ENCODE measurements at regions not wholly inside any gene's neighbourhood (a gene's known extent, or its start where the extent isn't known, plus 50 kb on each side); places are given as distances from the start of the nearest gene placed in this dataset.

DNA sequence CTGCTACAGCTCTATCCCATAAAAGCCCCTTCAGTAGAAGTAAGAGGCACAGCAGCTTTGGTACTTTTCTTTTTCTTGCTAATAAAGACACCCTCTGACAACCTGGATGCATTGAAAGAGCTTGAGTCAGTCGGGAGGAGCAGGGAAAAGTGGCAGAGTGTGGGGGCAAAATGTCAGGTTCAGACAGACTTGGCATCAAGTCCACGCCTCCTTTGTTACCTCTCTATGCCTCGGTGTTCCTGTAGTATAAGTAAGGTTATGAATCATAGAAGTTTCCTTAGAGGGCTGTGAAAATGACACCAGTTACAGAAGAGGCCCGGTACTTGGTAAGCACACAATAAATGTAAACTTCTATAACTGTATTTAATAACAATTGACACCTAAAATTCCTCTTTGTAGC lies 133.9 kb downstream of the ESM1 start:
- DNase-seq, result no peak

DNA sequence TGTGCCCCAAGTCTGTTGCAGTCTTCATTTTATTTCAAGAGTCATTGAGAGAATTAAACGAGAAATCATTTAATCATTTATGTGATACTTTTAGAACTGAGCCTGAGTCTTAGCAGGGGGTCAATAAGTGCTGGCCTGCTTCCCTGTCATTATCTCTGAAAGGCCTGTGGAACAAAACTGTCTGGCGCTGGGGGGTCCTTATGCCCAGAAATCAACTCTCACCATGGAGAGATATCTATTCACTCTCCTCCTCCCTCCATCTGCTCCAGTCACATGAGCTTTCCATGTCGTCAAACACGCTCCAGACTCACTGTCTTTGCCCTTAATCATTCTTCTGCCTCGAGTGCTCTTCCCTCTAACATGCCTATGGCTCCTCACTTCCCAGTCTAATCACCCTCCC lies 136.8 kb downstream of the ESM1 start:
- no peak for DNase-seq

DNA sequence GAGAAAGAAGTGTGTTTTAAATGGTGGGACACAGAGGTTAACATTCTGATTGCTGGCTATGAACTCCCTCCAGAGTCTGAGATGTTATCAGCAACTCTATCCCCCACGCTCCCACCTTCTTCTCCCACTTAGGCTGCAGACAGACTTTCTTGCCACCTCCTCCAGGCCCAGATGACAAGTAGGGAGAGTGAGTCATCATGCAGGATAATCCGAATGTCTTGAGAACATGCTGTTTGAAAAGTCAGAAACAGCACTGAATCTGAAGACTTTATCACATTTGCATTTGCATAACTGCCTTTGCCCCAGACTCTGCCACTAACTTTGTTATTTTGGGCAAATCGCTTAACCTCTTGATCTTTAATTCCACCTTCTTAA lies 139.8 kb downstream of the ESM1 start:
- DNase-seq, result peak; percentile 45

DNA sequence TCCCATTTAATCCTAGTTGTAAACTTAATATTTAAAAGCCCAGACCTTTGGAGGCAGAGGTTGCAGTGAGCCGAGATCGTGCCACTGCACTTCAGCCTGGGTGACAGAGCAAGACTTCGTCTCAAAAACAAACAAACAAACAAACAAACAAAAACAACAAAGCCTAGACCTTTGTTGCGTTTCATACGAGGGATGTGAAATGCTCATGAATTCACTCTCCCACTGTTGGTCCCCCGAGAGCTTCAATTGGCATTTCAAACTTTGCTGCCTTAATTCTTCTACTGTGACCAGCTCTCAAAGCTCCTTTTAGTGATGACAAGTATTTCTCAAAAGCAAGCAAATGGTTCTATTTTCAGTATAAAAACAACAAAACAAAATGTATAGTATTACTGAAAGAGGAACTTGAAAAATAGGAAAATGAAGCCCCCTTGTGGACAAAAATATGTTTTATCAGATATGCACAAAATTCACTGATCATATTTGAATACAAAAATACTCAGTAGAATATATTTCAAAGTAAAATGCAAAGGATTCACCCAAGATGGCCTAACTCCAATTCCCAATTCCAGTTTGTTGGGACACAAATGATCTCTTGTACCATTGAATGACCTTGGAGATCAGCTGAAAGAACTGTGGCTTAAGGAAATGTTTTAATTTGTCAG lies 140.4 kb downstream of the ESM1 start:
- DNase-seq, result no peak

DNA sequence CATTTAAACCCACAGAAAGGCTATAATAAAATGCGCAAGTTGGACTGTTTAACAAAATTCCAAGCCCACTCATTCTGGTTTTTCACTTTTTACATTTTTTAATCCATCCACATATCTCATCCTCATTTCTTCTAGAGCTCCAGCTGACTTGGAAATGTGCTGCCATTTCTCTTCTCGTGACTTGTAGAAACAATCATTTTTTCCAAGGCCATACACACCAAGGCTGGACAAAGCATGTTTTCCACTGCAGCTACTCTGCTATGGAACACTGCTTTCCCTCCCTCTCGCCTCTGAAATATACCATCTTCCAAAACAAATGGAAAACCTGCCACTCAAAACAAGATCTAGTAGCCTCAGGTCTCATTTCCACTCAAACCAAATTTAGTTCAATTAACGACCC lies 141.1 kb downstream of the ESM1 start:
- no peak for DNase-seq

DNA sequence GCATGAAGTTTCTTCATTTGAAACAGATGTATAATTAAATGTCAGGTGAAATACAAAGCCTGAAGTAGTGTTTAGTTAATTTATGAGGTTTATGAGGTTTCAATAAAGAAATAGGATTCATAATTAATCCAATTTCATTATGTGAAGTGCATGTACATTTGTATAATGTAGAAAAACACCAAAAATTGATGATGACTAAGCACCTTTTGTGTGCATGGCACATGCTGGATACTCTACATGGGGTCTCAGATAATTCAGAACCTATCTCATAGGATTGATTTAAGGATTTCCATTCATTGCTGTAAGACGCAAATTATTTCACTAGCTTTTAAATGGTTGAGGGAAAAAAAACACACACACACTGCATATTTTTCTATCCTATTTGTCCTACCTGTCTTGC lies 143.9 kb downstream of the ESM1 start:
- no peak for DNase-seq

DNA sequence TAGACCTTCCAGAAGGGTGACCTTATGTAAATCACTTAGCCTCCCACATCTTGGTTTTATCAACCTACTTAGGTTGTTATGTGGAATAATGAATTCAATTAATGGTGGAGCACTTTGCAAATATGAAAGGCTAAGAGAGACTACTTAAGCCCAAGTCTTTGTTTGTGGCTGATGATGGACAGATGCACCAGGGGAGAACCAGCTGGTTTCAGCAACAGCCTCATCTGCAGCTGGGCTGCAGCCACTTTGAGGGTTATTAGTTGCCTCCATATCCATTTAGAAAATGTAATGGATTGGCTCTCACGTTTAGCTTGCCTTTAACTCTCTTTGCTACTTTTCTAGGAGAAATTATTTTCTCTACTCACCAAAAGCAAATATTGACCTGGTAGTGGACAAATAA lies 146.6 kb downstream of the ESM1 start:
- no peak for DNase-seq

DNA sequence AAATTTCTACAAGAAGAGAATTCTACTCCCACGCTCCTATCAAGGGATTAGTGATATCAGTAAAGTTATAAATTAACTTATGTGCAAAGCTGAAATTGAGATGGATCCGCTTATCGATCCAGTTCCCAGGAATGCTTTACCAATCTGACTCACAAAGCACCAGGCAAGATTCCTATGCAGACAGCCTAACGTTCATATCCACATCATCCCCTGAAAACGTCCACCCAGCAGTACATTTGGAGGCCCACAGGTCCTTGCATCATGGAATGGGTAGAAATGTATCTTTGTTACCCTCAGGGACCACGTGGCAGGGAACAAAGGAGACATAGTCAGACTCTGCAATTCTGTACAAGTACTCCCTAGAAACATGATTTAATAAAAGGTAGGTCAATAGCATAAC lies 147.4 kb downstream of the ESM1 start:
- no peak for DNase-seq

DNA sequence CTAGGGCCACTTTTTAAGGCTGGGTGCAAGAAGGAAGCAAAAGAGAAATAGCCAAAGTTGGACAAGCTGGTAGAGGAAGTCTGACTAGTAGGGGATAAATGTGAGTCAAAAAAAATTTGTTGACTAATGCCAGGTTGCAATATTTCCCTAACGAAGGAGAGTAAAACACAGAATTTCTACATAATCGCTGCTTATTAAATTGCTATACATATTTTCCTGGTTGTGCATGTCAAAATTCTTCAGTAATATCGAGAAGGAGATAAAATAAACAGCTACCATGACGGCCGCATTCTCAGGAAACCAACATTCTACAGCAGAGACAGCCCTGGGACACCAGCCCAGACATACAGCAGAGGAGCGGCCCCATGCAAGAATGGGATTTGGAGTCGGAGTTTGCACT lies 148.3 kb downstream of the ESM1 start:
- no peak for DNase-seq

DNA sequence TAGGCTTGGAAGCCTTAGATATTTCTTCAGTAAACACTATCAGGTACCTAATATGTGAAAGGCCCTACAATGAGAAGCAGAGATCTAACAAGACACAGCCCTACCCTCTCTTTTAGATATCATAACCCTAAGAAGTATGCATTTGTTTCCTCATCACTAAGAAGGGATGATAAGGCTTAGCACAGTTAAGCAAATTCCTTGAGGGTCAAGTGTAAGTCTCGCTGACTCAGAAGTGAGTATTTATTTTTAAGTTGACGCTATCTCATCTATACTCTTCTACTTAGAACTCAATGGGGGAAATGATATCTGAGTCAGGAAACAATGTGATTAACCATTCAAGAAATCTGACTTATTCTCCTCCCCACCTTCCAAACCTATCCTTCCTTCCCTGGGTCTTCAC lies 149.7 kb downstream of the ESM1 start:
- peak; percentile 91 for DNase-seq

DNA sequence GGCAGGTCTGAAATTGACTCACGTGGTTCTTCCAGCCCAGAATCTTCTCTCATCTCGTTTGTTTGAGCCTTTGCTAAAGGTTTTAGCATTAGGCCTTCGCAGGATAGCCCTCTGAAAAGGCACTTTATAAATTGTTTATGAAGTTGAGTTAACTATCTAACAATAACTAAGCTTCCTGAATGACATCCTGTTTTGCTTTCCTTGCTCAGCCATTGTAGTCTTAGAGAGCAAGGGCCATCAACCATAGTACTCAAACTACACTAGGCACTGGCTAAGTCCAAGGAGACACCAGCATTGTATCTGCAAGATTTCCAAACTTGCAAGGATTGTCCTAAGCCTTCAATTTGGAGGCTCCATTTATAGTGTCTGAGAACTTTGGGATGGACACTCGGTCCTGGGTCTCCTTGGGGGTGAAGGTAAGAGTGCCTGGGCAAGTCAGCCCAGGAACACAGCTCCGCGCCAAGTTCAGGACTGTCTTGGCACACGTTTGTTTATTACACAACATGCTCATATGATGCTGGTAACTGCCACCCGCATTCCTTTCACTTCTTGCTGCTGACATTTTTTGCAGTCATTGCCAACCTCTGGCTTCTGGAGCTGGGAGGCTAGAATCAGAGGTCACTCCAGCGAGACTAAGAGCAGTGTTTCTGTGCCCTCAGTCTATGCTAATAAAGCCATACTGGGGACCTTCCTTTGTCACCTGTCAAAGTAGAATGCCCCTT lies 151.1 kb downstream of the ESM1 start:
- no peak for DNase-seq

DNA sequence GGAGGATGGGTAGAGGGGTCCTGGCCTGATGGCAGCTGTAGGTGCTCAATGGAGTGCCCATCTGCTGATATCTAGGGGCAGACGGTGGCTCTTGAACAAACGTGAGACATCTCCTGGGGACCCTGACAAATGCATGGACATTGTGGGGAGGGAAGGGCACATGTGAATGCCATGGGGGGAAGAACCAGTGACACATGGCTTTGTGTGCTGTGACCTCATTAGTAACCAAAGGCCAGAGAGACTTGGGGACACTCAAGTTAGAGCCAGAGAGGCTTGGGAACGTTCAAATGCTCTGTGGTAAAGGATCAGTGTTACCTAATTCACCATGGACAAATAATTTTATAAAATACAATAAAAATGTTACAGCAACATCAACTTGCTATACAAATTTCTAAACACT lies 151.8 kb downstream of the ESM1 start:
- no peak for DNase-seq

DNA sequence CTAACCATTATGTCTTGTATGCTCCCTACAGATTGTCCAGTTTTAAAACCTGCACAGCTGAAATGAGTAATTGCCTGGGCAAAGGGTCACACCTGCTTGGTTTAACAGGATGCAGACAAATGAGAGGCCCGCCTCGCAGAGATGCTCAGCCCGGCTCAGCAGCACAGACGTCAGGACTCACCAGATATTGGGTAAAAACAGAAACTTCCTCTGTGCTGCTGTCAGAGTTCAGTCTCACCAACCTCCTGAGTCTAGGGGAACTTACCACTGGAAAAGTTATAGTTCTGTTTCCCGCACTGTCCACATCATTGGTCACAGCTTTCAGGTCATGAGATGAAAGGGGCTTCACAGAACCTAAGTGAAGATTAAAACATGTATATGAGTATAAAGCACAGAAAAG lies 152.5 kb downstream of the ESM1 start:
- DNase-seq, result no peak

DNA sequence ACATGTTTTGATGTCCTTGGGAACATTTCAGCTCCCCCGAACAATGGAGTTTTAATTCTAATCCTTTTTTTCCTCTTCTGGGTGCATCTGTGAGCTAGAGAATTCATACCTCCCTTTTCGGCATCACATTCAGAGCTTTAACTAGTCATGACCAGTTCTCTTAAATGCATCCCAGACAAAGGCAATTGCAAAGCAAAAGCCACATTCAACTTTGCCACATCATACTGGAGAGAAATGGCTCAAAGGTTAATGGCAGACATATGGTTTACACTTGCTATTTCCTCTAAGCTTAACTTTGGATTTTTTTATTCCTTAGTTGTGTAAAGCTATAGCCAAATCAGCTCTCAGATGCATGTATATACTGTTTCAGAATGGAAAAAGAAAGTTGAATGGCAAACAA lies 153.3 kb downstream of the ESM1 start:
- no peak for DNase-seq

DNA sequence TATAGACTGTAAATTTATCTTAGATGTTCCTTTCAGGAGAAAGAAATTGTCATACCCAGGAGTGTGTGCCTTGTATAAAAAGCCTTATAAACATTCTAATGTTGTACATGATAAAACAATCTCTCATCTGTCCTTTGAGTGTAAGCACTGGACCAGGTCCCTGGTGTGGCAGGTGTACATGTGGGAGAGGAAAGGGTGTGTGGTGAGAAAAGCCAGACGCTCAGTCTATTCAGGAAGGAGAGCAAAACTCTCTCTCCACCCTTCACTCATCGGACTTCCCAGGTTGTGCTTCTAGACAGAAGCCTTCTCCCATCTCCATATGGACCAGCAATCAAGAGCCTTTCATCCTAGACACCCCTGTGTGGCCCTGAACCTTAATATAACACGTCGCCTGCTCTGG lies 154.2 kb downstream of the ESM1 start:
- DNase-seq, result no peak

DNA sequence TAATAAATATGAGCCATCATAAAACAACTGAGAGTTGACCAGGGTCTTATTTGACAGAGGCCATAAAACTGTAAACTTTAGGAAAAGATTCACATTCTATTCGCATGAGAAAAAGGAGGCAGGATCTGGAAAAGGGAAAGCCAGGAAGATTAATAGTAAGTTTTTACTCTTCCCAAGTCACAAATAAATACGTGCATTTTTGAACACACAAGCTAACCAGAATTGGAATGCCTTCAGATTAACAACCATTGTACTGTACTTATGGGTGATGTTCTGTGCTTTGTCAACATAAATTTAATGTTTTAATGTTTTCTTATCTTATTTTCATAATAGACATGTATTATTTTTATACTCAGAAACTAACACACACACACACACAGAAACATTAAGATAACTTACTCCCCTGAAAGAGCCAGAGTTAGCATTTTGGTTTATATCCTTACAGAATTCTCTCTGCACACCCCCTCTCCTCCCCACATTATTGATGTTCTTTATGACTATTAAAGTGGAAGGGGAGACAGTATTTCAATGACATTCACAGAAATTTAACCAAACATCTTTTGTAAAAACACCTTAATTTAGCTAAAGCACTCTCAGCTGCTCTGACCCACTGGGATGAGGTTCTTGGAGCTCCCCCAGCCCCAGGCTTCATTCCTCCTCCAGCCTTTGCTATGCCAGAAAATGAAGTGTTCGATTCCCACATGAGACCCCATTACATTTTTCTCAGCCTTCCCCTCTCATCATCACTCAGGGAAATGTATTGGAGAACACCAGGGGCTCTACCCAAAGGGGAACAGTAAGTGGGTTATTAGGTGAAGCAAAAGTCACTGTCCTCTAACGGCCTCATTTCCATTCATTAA lies 155.5 kb downstream of the ESM1 start:
- DNase-seq, result no peak

DNA sequence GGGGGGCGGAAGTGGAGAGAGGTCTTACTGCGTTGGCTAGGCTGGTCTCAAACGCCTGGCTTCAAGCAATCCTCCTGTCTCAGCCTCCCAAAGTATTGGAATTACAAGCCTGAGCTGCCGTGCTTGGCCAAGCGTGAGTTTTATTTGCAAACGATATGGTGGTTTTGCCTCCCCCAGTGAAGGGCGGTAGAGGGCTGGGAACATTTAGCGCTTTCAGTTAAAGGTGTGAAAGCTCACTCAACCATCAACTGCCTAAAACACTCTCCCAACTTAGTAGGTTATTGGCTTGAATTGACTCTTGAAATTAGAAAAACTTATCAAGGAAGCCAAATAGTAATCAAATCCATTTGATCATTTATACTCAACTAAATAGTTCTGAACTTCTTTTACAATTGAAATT lies 156.3 kb downstream of the ESM1 start:
- no peak for DNase-seq

DNA sequence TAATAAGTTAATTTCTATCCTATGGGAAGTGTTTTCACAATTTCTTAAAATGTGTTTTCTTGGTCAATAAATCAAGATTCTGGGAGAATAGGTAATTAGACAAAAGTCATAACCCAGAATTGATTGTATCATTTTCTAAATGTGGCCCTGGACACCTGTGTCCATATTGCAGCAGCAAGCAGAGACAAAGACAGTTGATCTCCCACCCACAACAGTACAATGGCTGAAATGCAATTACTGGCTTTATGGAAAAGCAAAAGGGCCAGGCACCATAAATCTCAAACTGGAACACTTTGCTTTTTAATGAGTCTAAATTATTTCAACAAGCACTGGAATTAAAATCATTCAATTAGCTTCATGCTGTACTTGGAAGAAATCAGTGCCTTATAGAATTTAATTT lies 157.2 kb downstream of the ESM1 start:
- DNase-seq, result no peak

DNA sequence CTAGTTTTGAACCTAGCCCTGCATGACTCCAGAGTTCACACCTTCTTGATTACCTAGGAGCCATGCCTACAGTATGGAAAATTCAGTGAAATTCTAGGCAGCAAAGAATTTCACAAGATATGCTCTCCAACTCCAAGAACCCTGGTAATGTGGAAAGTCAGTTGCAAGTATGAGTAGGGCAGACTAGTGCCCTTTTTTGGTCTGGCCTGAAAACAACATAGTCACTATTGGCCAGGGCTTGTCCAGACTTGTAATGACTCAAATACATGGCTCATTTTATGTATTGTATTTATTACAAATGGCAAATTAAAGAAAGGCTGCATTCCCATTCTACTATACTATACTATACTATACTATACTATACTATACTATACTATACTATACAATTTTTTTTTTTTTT lies 160.4 kb downstream of the ESM1 start:
- no peak for DNase-seq

DNA sequence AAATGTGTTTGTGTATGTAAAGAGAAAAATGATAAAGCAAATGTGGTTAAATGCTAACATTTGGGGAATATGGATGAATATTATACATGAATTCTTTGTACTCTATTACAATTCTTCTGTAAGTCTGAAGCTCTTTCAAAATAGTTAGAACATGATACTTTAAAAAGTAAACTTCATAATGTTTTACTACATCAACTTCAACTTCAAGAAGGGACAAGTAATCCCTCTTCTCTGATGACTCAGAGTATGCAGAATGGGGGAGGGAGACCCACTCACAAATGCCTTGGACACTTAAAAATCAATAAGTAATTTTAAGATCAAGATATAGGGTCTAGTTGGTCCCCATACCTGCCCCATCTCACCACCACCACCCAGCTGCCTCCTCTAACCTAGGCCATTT lies 162.4 kb downstream of the ESM1 start:
- no peak for DNase-seq

DNA sequence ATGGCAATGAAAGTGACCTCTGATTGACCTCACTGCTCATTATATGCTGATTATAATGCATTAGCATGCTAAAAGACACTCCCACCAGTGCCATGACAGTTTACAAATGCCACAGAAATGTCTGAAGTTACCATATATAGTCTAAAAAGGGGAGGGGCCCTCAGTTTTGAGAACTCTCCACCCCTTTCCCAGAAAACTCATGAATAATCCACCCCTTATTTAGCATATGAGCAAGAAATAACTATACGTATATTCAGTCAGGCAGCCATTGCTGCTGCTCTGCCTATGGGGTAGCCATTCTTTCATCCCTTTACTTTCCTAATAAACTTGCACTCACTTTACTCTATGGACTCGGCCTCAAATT lies 163.1 kb downstream of the ESM1 start:
- no peak for DNase-seq

DNA sequence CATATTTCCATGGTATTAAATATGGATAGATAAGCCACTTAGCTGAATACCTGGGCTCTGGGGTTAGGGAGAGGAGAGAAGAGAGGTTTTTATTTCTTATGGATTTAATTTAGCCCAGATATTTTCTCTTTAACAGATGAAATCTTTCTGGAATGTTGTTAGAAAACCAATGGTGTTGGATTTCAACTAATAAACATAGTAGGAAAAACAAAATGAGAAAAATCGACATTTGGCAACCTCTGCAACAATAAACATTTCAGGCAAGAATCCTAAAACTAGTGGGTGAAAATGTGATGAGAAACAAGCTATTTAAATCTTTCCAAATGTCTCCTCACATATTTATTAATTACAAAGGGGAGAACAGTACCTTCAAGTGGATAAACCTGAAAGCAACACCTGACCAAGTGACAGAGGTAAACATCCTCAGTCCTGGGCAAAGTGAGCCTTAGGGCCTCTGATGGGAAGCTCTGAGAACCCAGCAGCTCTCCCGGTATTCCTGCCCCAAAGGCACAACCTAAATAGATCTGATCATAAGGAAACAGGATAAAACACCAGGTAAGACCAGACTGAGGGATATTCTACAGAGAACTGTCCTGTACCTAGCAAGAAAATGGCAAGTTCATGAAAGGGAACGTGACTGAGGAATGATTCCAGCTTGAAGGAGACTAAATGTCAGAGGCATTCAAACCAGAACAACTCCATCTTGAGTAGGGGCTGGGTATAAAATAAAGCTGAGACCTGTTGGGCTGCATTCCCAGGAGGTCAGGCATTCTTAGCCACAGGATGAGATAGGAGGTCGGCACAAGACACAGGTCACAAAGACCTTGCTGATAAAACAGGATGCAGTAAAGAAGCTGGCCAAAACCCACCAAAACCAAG lies 163.7 kb downstream of the ESM1 start:
- no peak for DNase-seq
